ENCODE measurements at regions not wholly inside any gene's neighbourhood (a gene's known extent, or its start where the extent isn't known, plus 50 kb on each side); places are given as distances from the start of the nearest gene placed in this dataset.

GRCh38 chr13:22642088-22642487, 538.7 kb upstream of the SGCG start:
- WGBS (ENCODE audit: extremely low coverage, insufficient coverage, low lambda C conversion rate) = no CpG with 5 or more reads among the region's 8 CpGs
- Histone ChIP-seq H3K27ac (ENCODE audit: low read depth, low read length) (no peak overlapping the region), H2BK5ac (ENCODE audit: low read length) (no peak overlapping the region), H3K79me2 (ENCODE audit: control insufficient read depth, insufficient read depth, low read length) (no peaks in the 10 kb centered on the region), H3K4me2 (ENCODE audit: low read length) (no peak overlapping the region), H2BK15ac (replicated peaks; ENCODE audit: low read depth) (no peak overlapping the region), H3K9ac (ENCODE audit: low read length) (no peak overlapping the region), H3K23ac (ENCODE audit: low read length) (no peak overlapping the region), H2AK5ac (ENCODE audit: low read length) (no peak overlapping the region), H3K27me3 (ENCODE audit: insufficient read depth, low read length, poor library complexity) (no peaks in the 10 kb centered on the region), H3K36me3 (ENCODE audit: control insufficient read depth, insufficient read depth, low read length) (no peaks in the 10 kb centered on the region), H4K8ac (ENCODE audit: low read depth, low read length) (no peak overlapping the region), H3K4ac (ENCODE audit: low read depth, low read length) (no peak overlapping the region), H4K5ac (ENCODE audit: low read length) (no peak overlapping the region), H3K56ac (ENCODE audit: low read length) (no peak overlapping the region), H3K4me3 (ENCODE audit: low read length) (no peak overlapping the region), H3K79me1 (ENCODE audit: low read length) (no peaks in the 10 kb centered on the region), H2BK120ac (ENCODE audit: low read depth, low read length) (no peak overlapping the region), H3K4me1 (ENCODE audit: control insufficient read depth, low read depth, low read length) (no peaks in the 10 kb centered on the region), H3K18ac (ENCODE audit: low read length) (no peak overlapping the region)
- DNase-seq = no peak

DNA sequence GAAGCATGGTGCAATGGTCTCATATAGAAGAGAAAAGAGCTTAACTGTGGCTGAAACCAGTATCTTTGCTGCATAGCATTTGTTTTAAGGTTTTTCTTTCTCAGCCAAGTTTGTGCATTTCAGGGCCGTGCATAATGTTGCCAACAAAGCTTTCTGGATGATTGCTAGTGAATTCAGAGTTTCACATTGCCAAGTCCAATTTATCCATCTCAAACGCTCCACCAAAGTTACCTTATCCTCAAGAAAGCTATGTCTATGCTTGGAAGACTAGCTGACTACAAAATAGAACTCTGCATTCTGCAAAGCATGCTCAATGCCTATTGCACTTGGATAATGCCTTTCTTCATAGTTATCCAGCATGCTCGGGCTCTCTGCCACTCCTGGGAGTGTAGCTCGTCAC, 535.8 kb upstream of the SGCG start:
- no peak overlapping the region for H4K8ac ChIP-seq (ENCODE audit: low read depth, low read length)
- no peak overlapping the region for H3K4me3 ChIP-seq (ENCODE audit: low read length)
- H3K4ac ChIP-seq (ENCODE audit: low read depth, low read length) = no peak overlapping the region
- no peaks in the 10 kb centered on the region for H3K36me3 ChIP-seq (ENCODE audit: control insufficient read depth, insufficient read depth, low read length)
- no peaks in the 10 kb centered on the region for H3K79me1 ChIP-seq (ENCODE audit: low read length)
- no peak overlapping the region for H2BK120ac ChIP-seq (ENCODE audit: low read depth, low read length)
- no peaks in the 10 kb centered on the region for H3K79me2 ChIP-seq (ENCODE audit: control insufficient read depth, insufficient read depth, low read length)
- H3K27ac ChIP-seq (ENCODE audit: low read depth, low read length) = no peak overlapping the region
- H3K23ac ChIP-seq (ENCODE audit: low read length) = no peak overlapping the region
- H3K4me1 ChIP-seq (ENCODE audit: control insufficient read depth, low read depth, low read length) = no peaks in the 10 kb centered on the region
- H2BK5ac ChIP-seq (ENCODE audit: low read length) = no peak overlapping the region
- no peaks in the 10 kb centered on the region for H3K27me3 ChIP-seq (ENCODE audit: insufficient read depth, low read length, poor library complexity)
- no peak overlapping the region for H3K4me2 ChIP-seq (ENCODE audit: low read length)
- H2AK5ac ChIP-seq (ENCODE audit: low read length) = no peak overlapping the region
- H3K18ac ChIP-seq (ENCODE audit: low read length) = no peak overlapping the region
- no peak overlapping the region for H3K56ac ChIP-seq (ENCODE audit: low read length)
- no peak for DNase-seq
- H4K5ac ChIP-seq (ENCODE audit: low read length) = no peak overlapping the region
- H3K9ac ChIP-seq (ENCODE audit: low read length) = no peak overlapping the region
- no peak overlapping the region for H2BK15ac ChIP-seq (replicated peaks; ENCODE audit: low read depth)
- no CpG with 5 or more reads among the region's 4 CpGs for WGBS (ENCODE audit: extremely low coverage, insufficient coverage, low lambda C conversion rate)

- Histone ChIP-seq H2BK5ac (ENCODE audit: low read length) (no peak overlapping the region), H3K4me2 (ENCODE audit: low read length) (no peak overlapping the region), H3K4ac (ENCODE audit: low read depth, low read length) (no peak overlapping the region), H3K79me1 (ENCODE audit: low read length) (no peaks in the 10 kb centered on the region), H3K79me2 (ENCODE audit: control insufficient read depth, insufficient read depth, low read length) (no peaks in the 10 kb centered on the region), H2BK120ac (ENCODE audit: low read depth, low read length) (no peak overlapping the region), H4K5ac (ENCODE audit: low read length) (no peak overlapping the region), H3K4me3 (ENCODE audit: low read length) (no peak overlapping the region), H2AK5ac (ENCODE audit: low read length) (no peak overlapping the region), H3K9ac (ENCODE audit: low read length) (no peak overlapping the region), H3K56ac (ENCODE audit: low read length) (no peak overlapping the region), H2BK15ac (replicated peaks; ENCODE audit: low read depth) (no peak overlapping the region), H3K27me3 (ENCODE audit: insufficient read depth, low read length, poor library complexity) (no peaks in the 10 kb centered on the region), H3K23ac (ENCODE audit: low read length) (no peak overlapping the region), H4K8ac (ENCODE audit: low read depth, low read length) (no peak overlapping the region), H3K4me1 (ENCODE audit: control insufficient read depth, low read depth, low read length) (no peaks in the 10 kb centered on the region), H3K27ac (ENCODE audit: low read depth, low read length) (no peak overlapping the region), H3K36me3 (ENCODE audit: control insufficient read depth, insufficient read depth, low read length) (no peaks in the 10 kb centered on the region), H3K18ac (ENCODE audit: low read length) (no peak overlapping the region)
- DNase-seq = no peak
These were observed 533.5 kb upstream of the SGCG start for GRCh38 chr13:22647156-22647850.

GRCh38 chr13:22648320-22648801, 532.4 kb upstream of the SGCG start:
- no peak overlapping the region for H3K4ac ChIP-seq (ENCODE audit: low read depth, low read length)
- no peak overlapping the region for H3K18ac ChIP-seq (ENCODE audit: low read length)
- H2BK120ac ChIP-seq (ENCODE audit: low read depth, low read length) = no peak overlapping the region
- H3K9ac ChIP-seq (ENCODE audit: low read length) = no peak overlapping the region
- DNase-seq = peak; percentile 53
- H3K4me2 ChIP-seq (ENCODE audit: low read length) = no peak overlapping the region
- H2BK15ac ChIP-seq (replicated peaks; ENCODE audit: low read depth) = no peak overlapping the region
- H3K79me1 ChIP-seq (ENCODE audit: low read length) = no peaks in the 10 kb centered on the region
- H3K27me3 ChIP-seq (ENCODE audit: insufficient read depth, low read length, poor library complexity) = no peaks in the 10 kb centered on the region
- no peaks in the 10 kb centered on the region for H3K4me1 ChIP-seq (ENCODE audit: control insufficient read depth, low read depth, low read length)
- H3K27ac ChIP-seq (ENCODE audit: low read depth, low read length) = no peak overlapping the region
- H3K4me3 ChIP-seq (ENCODE audit: low read length) = no peak overlapping the region
- no peaks in the 10 kb centered on the region for H3K36me3 ChIP-seq (ENCODE audit: control insufficient read depth, insufficient read depth, low read length)
- WGBS (ENCODE audit: extremely low coverage, insufficient coverage, low lambda C conversion rate) = no CpG with 5 or more reads among the region's 7 CpGs
- H3K56ac ChIP-seq (ENCODE audit: low read length) = no peak overlapping the region
- no peak overlapping the region for H2AK5ac ChIP-seq (ENCODE audit: low read length)
- no peak overlapping the region for H2BK5ac ChIP-seq (ENCODE audit: low read length)
- no peak overlapping the region for H4K5ac ChIP-seq (ENCODE audit: low read length)
- H3K79me2 ChIP-seq (ENCODE audit: control insufficient read depth, insufficient read depth, low read length) = no peaks in the 10 kb centered on the region
- no peak overlapping the region for H4K8ac ChIP-seq (ENCODE audit: low read depth, low read length)
- no peak overlapping the region for H3K23ac ChIP-seq (ENCODE audit: low read length)

- Histone ChIP-seq H3K27me3 (ENCODE audit: insufficient read depth, low read length, poor library complexity) (no peaks in the 10 kb centered on the region), H2BK15ac (replicated peaks; ENCODE audit: low read depth) (no peak overlapping the region), H3K4me1 (ENCODE audit: control insufficient read depth, low read depth, low read length) (no peaks in the 10 kb centered on the region), H3K79me2 (ENCODE audit: control insufficient read depth, insufficient read depth, low read length) (no peaks in the 10 kb centered on the region), H3K27ac (ENCODE audit: low read depth, low read length) (no peak overlapping the region), H3K4ac (ENCODE audit: low read depth, low read length) (no peak overlapping the region), H3K4me2 (ENCODE audit: low read length) (no peak overlapping the region), H3K9ac (ENCODE audit: low read length) (no peak overlapping the region), H2BK120ac (ENCODE audit: low read depth, low read length) (no peak overlapping the region), H2BK5ac (ENCODE audit: low read length) (no peak overlapping the region), H2AK5ac (ENCODE audit: low read length) (no peak overlapping the region), H3K23ac (ENCODE audit: low read length) (no peak overlapping the region), H4K5ac (ENCODE audit: low read length) (no peak overlapping the region), H3K36me3 (ENCODE audit: control insufficient read depth, insufficient read depth, low read length) (no peaks in the 10 kb centered on the region), H3K4me3 (ENCODE audit: low read length) (no peak overlapping the region), H4K8ac (ENCODE audit: low read depth, low read length) (no peak overlapping the region), H3K56ac (ENCODE audit: low read length) (no peak overlapping the region), H3K79me1 (ENCODE audit: low read length) (no peaks in the 10 kb centered on the region), H3K18ac (ENCODE audit: low read length) (no peak overlapping the region)
- DNase-seq = no peak
- no CpG with 5 or more reads among the region's 8 CpGs for WGBS (ENCODE audit: extremely low coverage, insufficient coverage, low lambda C conversion rate)
These were observed 528.0 kb upstream of the SGCG start for GRCh38 chr13:22652796-22653195.

DNA sequence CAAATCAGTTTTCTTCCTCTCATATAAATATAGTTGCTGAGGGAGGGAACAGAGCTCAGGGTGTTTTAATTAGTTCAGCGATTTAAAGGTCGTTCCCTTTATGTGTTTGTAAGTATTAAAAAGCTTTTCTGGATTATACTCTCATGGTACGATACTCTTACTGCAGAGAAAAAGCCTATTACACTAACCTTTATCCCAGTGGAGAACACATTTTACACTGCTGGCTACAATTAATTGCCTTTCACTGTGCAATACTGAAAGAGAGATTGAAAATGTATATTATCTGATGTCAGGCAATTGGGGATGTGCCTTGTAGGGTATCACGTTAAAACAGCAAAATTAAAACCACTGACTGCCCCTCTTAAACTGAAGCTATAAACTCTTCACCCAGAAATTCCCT, 526.9 kb upstream of the SGCG start:
- Histone ChIP-seq H3K4me2 (ENCODE audit: low read length) (no peak overlapping the region), H3K79me1 (ENCODE audit: low read length) (no peaks in the 10 kb centered on the region), H4K5ac (ENCODE audit: low read length) (no peak overlapping the region), H3K4ac (ENCODE audit: low read depth, low read length) (no peak overlapping the region), H3K27ac (ENCODE audit: low read depth, low read length) (no peak overlapping the region), H3K27me3 (ENCODE audit: insufficient read depth, low read length, poor library complexity) (no peaks in the 10 kb centered on the region), H3K9ac (ENCODE audit: low read length) (no peak overlapping the region), H3K23ac (ENCODE audit: low read length) (no peak overlapping the region), H2AK5ac (ENCODE audit: low read length) (no peak overlapping the region), H3K56ac (ENCODE audit: low read length) (no peak overlapping the region), H3K18ac (ENCODE audit: low read length) (no peak overlapping the region), H3K4me1 (ENCODE audit: control insufficient read depth, low read depth, low read length) (no peaks in the 10 kb centered on the region), H2BK5ac (ENCODE audit: low read length) (no peak overlapping the region), H3K79me2 (ENCODE audit: control insufficient read depth, insufficient read depth, low read length) (no peaks in the 10 kb centered on the region), H4K8ac (ENCODE audit: low read depth, low read length) (no peak overlapping the region), H3K4me3 (ENCODE audit: low read length) (no peak overlapping the region), H2BK120ac (ENCODE audit: low read depth, low read length) (no peak overlapping the region), H3K36me3 (ENCODE audit: control insufficient read depth, insufficient read depth, low read length) (no peaks in the 10 kb centered on the region), H2BK15ac (replicated peaks; ENCODE audit: low read depth) (no peak overlapping the region)
- no CpG with 5 or more reads among the region's 4 CpGs for WGBS (ENCODE audit: extremely low coverage, insufficient coverage, low lambda C conversion rate)
- no peak for DNase-seq
